CD14-positive monocyte (primary cell): ENCODE measurements at regions not wholly inside any gene's neighbourhood (a gene's known extent, or its start where the extent isn't known, plus 50 kb on each side); places are given as distances from the start of the nearest gene placed in this dataset.

ENCODE experiments used
- DNase-seq, 3 donors: peaks; one replicate each; pipeline ENCODE4 v3.0.0-alpha.2; 2011 to 2022
- H2AFZ ChIP-seq: 2 replicates; pipeline ENCODE4 v1.6.0; 2012; ENCODE audit warnings: mild to moderate bottlenecking, low read depth, low read length, inconsistent platforms; ENCODE audit not compliant: insufficient read depth, poor library complexity, severe bottlenecking
- H3K27ac ChIP-seq, 2 donors: 1 replicate in 1 of 2; 2 replicates in 1 of 2; pipeline ENCODE4 v1.5.1; 2012 to 2013; ENCODE audit warnings: low read length in 2 of 2, control low read depth in 1 of 2, inconsistent platforms in 1 of 2, low read depth in 1 of 2, mild to moderate bottlenecking in 1 of 2
- H3K27me3 ChIP-seq, 2 donors: one replicate each; pipeline versions ENCODE4 v1.6.0 to v1.6.1; 2011 to 2013; ENCODE audit warnings: low read length in 2 of 2; ENCODE audit not compliant: control insufficient read depth in 2 of 2, insufficient read depth in 2 of 2
- H3K36me3 ChIP-seq, 2 donors: replicated peaks in 1 of 2; 1 replicate in 1 of 2; 2 replicates in 1 of 2; pipeline versions ENCODE4 v1.5.1 to v1.6.1; 2012 to 2013; ENCODE audit warnings: low read length in 2 of 2, control low read depth in 1 of 2, inconsistent platforms in 1 of 2, mild to moderate bottlenecking in 1 of 2; ENCODE audit not compliant: insufficient read depth in 2 of 2, control insufficient read depth in 1 of 2
- H3K4me1 ChIP-seq, 2 donors: 1 replicate in 1 of 2; 2 replicates in 1 of 2; pipeline versions ENCODE4 v1.5.1 to v1.6.1; 2012 to 2013; ENCODE audit warnings: low read length in 2 of 2, control low read depth in 1 of 2, inconsistent platforms in 1 of 2, mild to moderate bottlenecking in 1 of 2, moderate library complexity in 1 of 2; ENCODE audit not compliant: insufficient read depth in 2 of 2, control insufficient read depth in 1 of 2
- H3K4me2 ChIP-seq: replicated peaks from 2 replicates; pipeline ENCODE3; 2012; ENCODE audit warnings: low read length, moderate library complexity, mild to moderate bottlenecking; ENCODE audit not compliant: poor library complexity, severe bottlenecking; ENCODE audit errors: extremely low read depth
- H3K4me3 ChIP-seq, 3 experiments: fragments of 200-600 bp in 1 of 3; sonication (generic) in 1 of 3; replicated peaks in 1 of 3; 1 replicate in 2 of 3; 2 replicates in 1 of 3; pipeline ENCODE4 v1.5.1; 2011 to 2013; ENCODE audit warnings: low read length in 3 of 3, mild to moderate bottlenecking in 3 of 3, control low read depth in 2 of 3, low read depth in 2 of 3, inconsistent platforms in 1 of 3, moderate library complexity in 1 of 3
- H3K79me2 ChIP-seq: 2 replicates; pipeline ENCODE4 v1.6.0; 2012; ENCODE audit warnings: mild to moderate bottlenecking, control low read depth, inconsistent platforms, low read length, moderate library complexity; ENCODE audit not compliant: insufficient read depth
- H3K9ac ChIP-seq: 2 replicates; pipeline ENCODE4 v1.6.0; 2017; ENCODE audit warnings: low read length, mild to moderate bottlenecking; ENCODE audit not compliant: insufficient read depth, poor library complexity, severe bottlenecking
- H3K9me3 ChIP-seq, 2 donors: replicated peaks in 1 of 2; 1 replicate in 1 of 2; 2 replicates in 1 of 2; pipeline versions ENCODE4 v1.5.1 to v1.6.1; 2012 to 2013; ENCODE audit warnings: low read length in 2 of 2, control low read depth in 1 of 2; ENCODE audit not compliant: control insufficient read depth in 1 of 2, insufficient read depth in 1 of 2
- H4K20me1 ChIP-seq: 2 replicates; pipeline ENCODE4 v1.6.0; 2012; ENCODE audit warnings: mild to moderate bottlenecking, low read length, control low read depth, moderate library complexity; ENCODE audit not compliant: insufficient read depth
- H3K27ac Mint-ChIP-seq, 7 donors: one replicate each; pipeline ENCODE4 v1.8.0; 2020; ENCODE audit warnings: mild to moderate bottlenecking in 7 of 7, mixed read lengths in 7 of 7, moderate library complexity in 6 of 7, inconsistent platforms in 2 of 7
- H3K27me3 Mint-ChIP-seq, 3 donors: one replicate each; pipeline ENCODE4 v1.8.0; 2021 to 2022; ENCODE audit warnings: low read depth in 3 of 3, mild to moderate bottlenecking in 3 of 3, mixed read lengths in 3 of 3, moderate library complexity in 3 of 3, inconsistent platforms in 1 of 3
- H3K36me3 Mint-ChIP-seq, 2 donors: one replicate each; pipeline ENCODE4 v1.8.0; 2020; ENCODE audit warnings: mixed read lengths in 2 of 2, inconsistent platforms in 1 of 2, mild to moderate bottlenecking in 1 of 2
- H3K4me1 Mint-ChIP-seq: one replicate; pipeline ENCODE4 v1.8.0; 2020; ENCODE audit warnings: mild to moderate bottlenecking, mixed read lengths
- H3K4me3 Mint-ChIP-seq, 2 donors: one replicate each; pipeline ENCODE4 v1.8.0; 2020; ENCODE audit warnings: mild to moderate bottlenecking in 2 of 2, mixed read lengths in 2 of 2, moderate library complexity in 1 of 2
- H3K9me3 Mint-ChIP-seq, 7 donors: one replicate each; pipeline ENCODE4 v1.8.0; 2020 to 2022; ENCODE audit warnings: mixed read lengths in 7 of 7, mild to moderate bottlenecking in 6 of 7, moderate library complexity in 6 of 7, inconsistent platforms in 2 of 7
- WGBS: methylation state at CpG from one replicate; pipeline ENCODE4 v1.1.5; 2013; ENCODE audit warnings: missing lambda C conversion rate; ENCODE audit not compliant: insufficient coverage; 5-methylcytosine and 5-hydroxymethylcytosine counted together
- intact Hi-C, 2 donors: fragments of 100-400 bp; cut with micrococcal nuclease; formaldehyde crosslinking; loops; one replicate each; pipeline versions ENCODE4 v1.15.0 to v1.15.1; 2023
- TF ChIP-seq, protein P1 (sequence below): fragments of 200-600 bp; IDR thresholded peaks from one replicate; pipeline ENCODE4 v1.8.0; 2022; ENCODE audit warnings: antibody characterized with exemption, mild to moderate bottlenecking

DNA sequence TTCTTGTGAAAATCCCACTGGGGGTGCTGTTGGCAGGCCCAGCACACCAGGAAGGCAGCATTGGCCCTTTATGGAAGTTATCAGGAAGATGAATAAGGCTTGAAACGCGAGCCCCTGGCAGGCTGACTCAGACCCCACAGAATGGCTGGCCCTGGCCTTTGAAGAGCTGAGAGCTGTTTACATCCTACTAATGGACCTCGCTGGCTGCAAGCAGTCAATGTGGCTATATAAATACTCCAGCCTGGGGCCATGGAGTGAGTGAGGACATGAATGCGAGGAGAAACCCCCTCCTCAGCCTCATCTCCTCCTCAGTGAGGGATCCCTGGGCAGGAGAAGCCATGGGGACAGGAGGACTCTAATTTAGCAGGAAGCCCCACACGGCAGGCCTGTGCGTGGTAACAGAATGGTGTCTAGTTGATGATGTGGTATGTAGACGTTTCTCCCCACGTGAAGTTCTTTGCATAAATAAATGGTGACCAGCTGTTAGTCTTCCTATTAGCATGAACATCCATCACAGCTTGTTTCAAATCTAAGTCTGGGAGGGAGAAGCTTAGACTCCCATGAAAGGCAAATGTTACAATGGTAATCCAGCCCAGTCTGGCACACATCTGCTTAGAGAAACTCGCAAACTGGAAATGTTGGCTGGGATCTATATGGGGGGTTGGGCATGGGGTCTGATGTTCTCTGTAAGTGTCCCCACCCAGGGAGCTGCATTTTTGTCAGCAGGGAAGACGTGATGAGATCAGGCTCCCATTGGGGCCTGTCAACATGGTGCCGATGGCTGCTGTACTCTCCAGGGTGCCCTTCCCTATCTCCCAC is 175.1 kb upstream of the PITX1 start:
- H3K79me2 ChIP-seq: no peaks in the 10 kb centered on the region
- H3K9me3 ChIP-seq: no peaks in the 10 kb centered on the region
- H3K9ac ChIP-seq: no peak overlapping the region
- peaks cover 5 to 6% (median 5%) of the 10 kb centered on the region in 3 donors for H3K27me3 Mint-ChIP-seq
- no peaks in the 10 kb centered on the region for H3K36me3 ChIP-seq
- H3K4me1 ChIP-seq: peaks cover 18 to 22% of the 10 kb centered on the region in 2 donors
- H3K9me3 Mint-ChIP-seq: no peaks in the 10 kb centered on the region
- WGBS: 100% methylated on average over 1 of the region's 11 CpGs
- H4K20me1 ChIP-seq: no peaks in the 10 kb centered on the region
- H3K27ac Mint-ChIP-seq: peak overlapping the region in 1 of 7 donors; percentile 28
- no peak overlapping the region for H3K27ac ChIP-seq
- intact Hi-C loops: no loop called here
- H3K4me3 Mint-ChIP-seq: no peak overlapping the region
- no peak overlapping the region for H3K4me3 ChIP-seq
- TF ChIP-seq, protein P1, sequence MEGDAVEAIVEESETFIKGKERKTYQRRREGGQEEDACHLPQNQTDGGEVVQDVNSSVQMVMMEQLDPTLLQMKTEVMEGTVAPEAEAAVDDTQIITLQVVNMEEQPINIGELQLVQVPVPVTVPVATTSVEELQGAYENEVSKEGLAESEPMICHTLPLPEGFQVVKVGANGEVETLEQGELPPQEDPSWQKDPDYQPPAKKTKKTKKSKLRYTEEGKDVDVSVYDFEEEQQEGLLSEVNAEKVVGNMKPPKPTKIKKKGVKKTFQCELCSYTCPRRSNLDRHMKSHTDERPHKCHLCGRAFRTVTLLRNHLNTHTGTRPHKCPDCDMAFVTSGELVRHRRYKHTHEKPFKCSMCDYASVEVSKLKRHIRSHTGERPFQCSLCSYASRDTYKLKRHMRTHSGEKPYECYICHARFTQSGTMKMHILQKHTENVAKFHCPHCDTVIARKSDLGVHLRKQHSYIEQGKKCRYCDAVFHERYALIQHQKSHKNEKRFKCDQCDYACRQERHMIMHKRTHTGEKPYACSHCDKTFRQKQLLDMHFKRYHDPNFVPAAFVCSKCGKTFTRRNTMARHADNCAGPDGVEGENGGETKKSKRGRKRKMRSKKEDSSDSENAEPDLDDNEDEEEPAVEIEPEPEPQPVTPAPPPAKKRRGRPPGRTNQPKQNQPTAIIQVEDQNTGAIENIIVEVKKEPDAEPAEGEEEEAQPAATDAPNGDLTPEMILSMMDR: no peak
- H3K27me3 ChIP-seq: no peaks in the 10 kb centered on the region
- DNase-seq: peak in 1 of 3 donors; percentile 1
- H3K4me2 ChIP-seq: no peak overlapping the region
- no peaks in the 10 kb centered on the region for H3K36me3 Mint-ChIP-seq
- no peak overlapping the region for H2AFZ ChIP-seq
- peaks cover 21% of the 10 kb centered on the region for H3K4me1 Mint-ChIP-seq

DNA sequence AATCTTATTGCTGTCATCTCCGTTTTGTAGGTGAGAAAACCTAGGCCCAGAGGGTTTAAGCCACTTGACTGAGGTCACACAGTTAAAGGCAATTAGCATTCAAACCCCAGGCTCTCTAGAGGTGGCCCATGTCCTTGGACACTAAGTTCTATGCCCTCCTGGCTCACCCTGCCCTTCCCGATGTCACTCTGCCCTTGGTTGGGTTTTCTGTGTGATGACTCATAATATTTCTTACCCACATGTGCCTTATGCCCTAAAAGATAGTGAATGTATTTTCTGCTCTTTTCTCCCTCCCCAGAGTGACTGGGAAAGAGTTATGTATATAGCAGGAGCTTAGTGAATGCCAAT is 174.5 kb upstream of the PITX1 start:
- Mint-ChIP-seq H3K4me3 (no peak overlapping the region), H3K27me3 (peaks cover 3 to 6% (median 5%) of the 10 kb centered on the region in 3 donors), H3K36me3 (no peaks in the 10 kb centered on the region), H3K4me1 (peaks cover 18% of the 10 kb centered on the region), H3K9me3 (peaks cover 0 to 3% (median 2%) of the 10 kb centered on the region in 7 donors), H3K27ac (no peak overlapping the region)
- WGBS: no CpG with 5 or more reads among the region's 2 CpGs
- H3K9ac ChIP-seq: no peak overlapping the region
- TF ChIP-seq, protein P1: no peak
- H3K36me3 ChIP-seq: no peaks in the 10 kb centered on the region
- H3K4me1 ChIP-seq: peaks cover 18 to 22% of the 10 kb centered on the region in 2 donors
- no peaks in the 10 kb centered on the region for H4K20me1 ChIP-seq
- intact Hi-C loops: no loop called here
- DNase-seq: no peak
- no peaks in the 10 kb centered on the region for H3K27me3 ChIP-seq
- no peaks in the 10 kb centered on the region for H3K9me3 ChIP-seq
- no peaks in the 10 kb centered on the region for H3K79me2 ChIP-seq
- H3K4me2 ChIP-seq: no peak overlapping the region
- no peak overlapping the region for H2AFZ ChIP-seq
- no peak overlapping the region for H3K27ac ChIP-seq
- no peak overlapping the region for H3K4me3 ChIP-seq
